OCI-LY1 (cell line): ENCODE measurements at regions not wholly inside any gene's neighbourhood (a gene's known extent, or its start where the extent isn't known, plus 50 kb on each side); places are given as distances from the start of the nearest gene placed in this dataset.

Experiments
- EZH2 ChIP-seq: fragments of 200-600 bp; sonication (generic), shearing (Covaris generic); IDR thresholded peaks from 2 replicates; pipeline ENCODE4 v1.8.0; 2017; ENCODE audit warnings: borderline replicate concordance, mixed run types, mild to moderate bottlenecking, antibody characterized with exemption, low read length, moderate library complexity, mixed read lengths
- TF ChIP-seq, protein P1 (sequence below): fragments of 200-600 bp; sonication (generic), shearing (Covaris generic); IDR thresholded peaks from 2 replicates; pipeline ENCODE4 v1.5.1; 2017; ENCODE audit warnings: mild to moderate bottlenecking, antibody characterized with exemption, low read length, moderate library complexity, mixed read lengths

GRCh38 chr3:64917914-64918453 is 230.2 kb upstream of the ADAMTS9 start:
- TF ChIP-seq, protein P1, sequence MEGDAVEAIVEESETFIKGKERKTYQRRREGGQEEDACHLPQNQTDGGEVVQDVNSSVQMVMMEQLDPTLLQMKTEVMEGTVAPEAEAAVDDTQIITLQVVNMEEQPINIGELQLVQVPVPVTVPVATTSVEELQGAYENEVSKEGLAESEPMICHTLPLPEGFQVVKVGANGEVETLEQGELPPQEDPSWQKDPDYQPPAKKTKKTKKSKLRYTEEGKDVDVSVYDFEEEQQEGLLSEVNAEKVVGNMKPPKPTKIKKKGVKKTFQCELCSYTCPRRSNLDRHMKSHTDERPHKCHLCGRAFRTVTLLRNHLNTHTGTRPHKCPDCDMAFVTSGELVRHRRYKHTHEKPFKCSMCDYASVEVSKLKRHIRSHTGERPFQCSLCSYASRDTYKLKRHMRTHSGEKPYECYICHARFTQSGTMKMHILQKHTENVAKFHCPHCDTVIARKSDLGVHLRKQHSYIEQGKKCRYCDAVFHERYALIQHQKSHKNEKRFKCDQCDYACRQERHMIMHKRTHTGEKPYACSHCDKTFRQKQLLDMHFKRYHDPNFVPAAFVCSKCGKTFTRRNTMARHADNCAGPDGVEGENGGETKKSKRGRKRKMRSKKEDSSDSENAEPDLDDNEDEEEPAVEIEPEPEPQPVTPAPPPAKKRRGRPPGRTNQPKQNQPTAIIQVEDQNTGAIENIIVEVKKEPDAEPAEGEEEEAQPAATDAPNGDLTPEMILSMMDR = no peak
- no peak for TF ChIP-seq EZH2
